CD4-positive, alpha-beta T cell (primary cell): ENCODE measurements at regions not wholly inside any gene's neighbourhood (a gene's known extent, or its start where the extent isn't known, plus 50 kb on each side); places are given as distances from the start of the nearest gene placed in this dataset.

Experiments
- ATAC-seq: fragments of 200-7000 bp; cut with Tn5 transposase; one replicate; pipeline ENCODE4 v1.10.0; 2022; ENCODE audit warnings: mild to moderate bottlenecking; ENCODE audit not compliant: poor library complexity
- CTCF ChIA-PET: fragments of 350-600 bp; sonication (Branson Sonifier 250); formaldehyde crosslinking; loops from one replicate; lab custom pipeline; 2021; ENCODE audit warnings: antibody characterized with exemption, inconsistent platforms; lab: Charles Lee
- POLR2A ChIA-PET: fragments of 350-600 bp; sonication (Branson Sonifier 250); formaldehyde crosslinking; loops from one replicate; lab custom pipeline; 2021; ENCODE audit warnings: antibody characterized with exemption, inconsistent platforms; lab: Charles Lee
- DNase-seq, 14 experiments: peaks; one replicate each; pipeline ENCODE4 v3.0.0-alpha.2; 2013 to 2020; ENCODE audit warnings: mixed read lengths in 2 of 14
- H3K27ac ChIP-seq, 2 donors: one replicate each; pipeline versions ENCODE4 v1.5.1 to v1.7.0; 2013; ENCODE audit warnings: low read length in 2 of 2, low read depth in 1 of 2, mild to moderate bottlenecking in 1 of 2
- H3K27me3 ChIP-seq, 2 experiments: 1 replicate in 1 of 2; 2 replicates in 1 of 2; pipeline versions ENCODE4 v1.6.1 to v1.7.0; 2013; ENCODE audit warnings: low read length in 2 of 2, control low read depth in 1 of 2, mild to moderate bottlenecking in 1 of 2, moderate library complexity in 1 of 2; ENCODE audit not compliant: insufficient read depth in 2 of 2, control insufficient read depth in 1 of 2
- H3K36me3 ChIP-seq: one replicate; pipeline ENCODE4 v1.6.1; 2013; ENCODE audit warnings: low read length, control low read depth; ENCODE audit not compliant: insufficient read depth
- H3K4me1 ChIP-seq: one replicate; pipeline ENCODE4 v1.6.1; 2013; ENCODE audit warnings: low read length, control low read depth; ENCODE audit not compliant: insufficient read depth
- H3K4me3 ChIP-seq: one replicate; pipeline ENCODE4 v1.5.1; 2013; ENCODE audit warnings: mild to moderate bottlenecking, low read length, moderate library complexity
- H3K9me3 ChIP-seq, 2 experiments: 1 replicate in 1 of 2; 2 replicates in 1 of 2; pipeline versions ENCODE4 v1.6.1 to v1.7.0; 2013; ENCODE audit warnings: low read length in 2 of 2, mild to moderate bottlenecking in 2 of 2, control low read depth in 1 of 2, moderate library complexity in 1 of 2; ENCODE audit not compliant: control insufficient read depth in 1 of 2, insufficient read depth in 1 of 2
- H3K27ac Mint-ChIP-seq: one replicate; pipeline ENCODE4 v1.8.0; 2020; ENCODE audit warnings: mixed read lengths
- H3K27me3 Mint-ChIP-seq: one replicate; pipeline ENCODE4 v1.8.0; 2021; ENCODE audit warnings: mixed read lengths
- H3K36me3 Mint-ChIP-seq: one replicate; pipeline ENCODE4 v1.8.0; 2021; ENCODE audit warnings: low read depth, mixed read lengths
- H3K4me1 Mint-ChIP-seq: one replicate; pipeline ENCODE4 v1.8.0; 2021; ENCODE audit warnings: low read depth, mixed read lengths
- H3K4me3 Mint-ChIP-seq: one replicate; pipeline ENCODE4 v1.8.0; 2020; ENCODE audit warnings: mild to moderate bottlenecking, mixed read lengths
- H3K9me3 Mint-ChIP-seq: one replicate; pipeline ENCODE4 v1.8.0; 2020; ENCODE audit warnings: mixed read lengths
- CTCF ChIP-seq: fragments of 200-600 bp; IDR thresholded peaks from one replicate; pipeline ENCODE4 v1.8.0; 2022; ENCODE audit warnings: antibody characterized with exemption, mild to moderate bottlenecking
- intact Hi-C, 2 experiments: fragments of 100-400 bp; cut with DNase I in 1 of 2; cut with micrococcal nuclease in 1 of 2; formaldehyde crosslinking; loops; one replicate each; pipeline versions ENCODE4 v1.15.1 to v1.9.0; 2023 to 2025; cut with DNase I, micrococcal nuclease

- ChIA-PET CTCF (no interaction called here), POLR2A (no interaction called here)
- no peak for DNase-seq
- intact Hi-C loops, result no loop called here
- H3K27ac ChIP-seq, result no peak overlapping the region
- no peaks in the 10 kb centered on the region for H3K9me3 ChIP-seq
- Mint-ChIP-seq H3K27me3 (peaks cover 4% of the 10 kb centered on the region), H3K4me1 (no peaks in the 10 kb centered on the region), H3K4me3 (no peak overlapping the region), H3K9me3 (no peaks in the 10 kb centered on the region), H3K27ac (no peak overlapping the region), H3K36me3 (no peaks in the 10 kb centered on the region)
- no peaks in the 10 kb centered on the region for H3K36me3 ChIP-seq
- no peak for TF ChIP-seq CTCF
- no peak overlapping the region for H3K4me3 ChIP-seq
- H3K4me1 ChIP-seq, result no peaks in the 10 kb centered on the region
- ATAC-seq, result no peak
- no peaks in the 10 kb centered on the region for H3K27me3 ChIP-seq
Measured at GRCh38 chr11:130573767-130574166, 125.3 kb downstream of the ADAMTS15 start.

- H3K27ac ChIP-seq, result no peak overlapping the region
- intact Hi-C loops, result no loop called here
- POLR2A ChIA-PET, result no interaction called here
- ATAC-seq (no peak), DNase-seq (no peak)
- H3K9me3 ChIP-seq, result no peaks in the 10 kb centered on the region
- H3K4me3 ChIP-seq, result no peak overlapping the region
- H3K4me3 Mint-ChIP-seq, result no peak overlapping the region
- H3K27me3 Mint-ChIP-seq, result peaks cover 4% of the 10 kb centered on the region
- no peak for TF ChIP-seq CTCF
- no peaks in the 10 kb centered on the region for H3K36me3 Mint-ChIP-seq
- no peaks in the 10 kb centered on the region for H3K27me3 ChIP-seq
- H3K4me1 Mint-ChIP-seq, result no peaks in the 10 kb centered on the region
- no peak overlapping the region for H3K27ac Mint-ChIP-seq
- H3K36me3 ChIP-seq, result no peaks in the 10 kb centered on the region
- no peaks in the 10 kb centered on the region for H3K4me1 ChIP-seq
- CTCF ChIA-PET, result no interaction called here
- no peaks in the 10 kb centered on the region for H3K9me3 Mint-ChIP-seq
Measured at GRCh38 chr11:130574740-130575139, 126.3 kb downstream of the ADAMTS15 start.

GRCh38 chr11:130576146-130576545, 127.7 kb downstream of the ADAMTS15 start:
- DNase-seq (no peak), ATAC-seq (no peak)
- no peak for TF ChIP-seq CTCF
- H3K27me3 ChIP-seq, result no peaks in the 10 kb centered on the region
- Mint-ChIP-seq H3K4me3 (no peak overlapping the region), H3K27me3 (peaks cover 4% of the 10 kb centered on the region), H3K4me1 (no peaks in the 10 kb centered on the region), H3K36me3 (no peaks in the 10 kb centered on the region), H3K27ac (no peak overlapping the region), H3K9me3 (no peaks in the 10 kb centered on the region)
- H3K4me1 ChIP-seq, result no peaks in the 10 kb centered on the region
- no peak overlapping the region for H3K4me3 ChIP-seq
- POLR2A ChIA-PET, result no interaction called here
- no peaks in the 10 kb centered on the region for H3K36me3 ChIP-seq
- no peaks in the 10 kb centered on the region for H3K9me3 ChIP-seq
- H3K27ac ChIP-seq, result no peak overlapping the region
- intact Hi-C loops, result no loop called here
- CTCF ChIA-PET, result no interaction called here
